IMR-90 (cell line): ENCODE measurements at regions not wholly inside any gene's neighbourhood (a gene's known extent, or its start where the extent isn't known, plus 50 kb on each side); places are given as distances from the start of the nearest gene placed in this dataset.

Experiments
- ATAC-seq: fragments of 200-7000 bp; cut with Tn5 transposase; 2 replicates; pipeline ENCODE4 v1.9.1; 2020; ENCODE audit warnings: low read depth, mild to moderate bottlenecking, moderate library complexity
- BruUV-seq: library from RNA; stranded (reverse); fragments of 400-500 nt; replicated peaks from 2 replicates; lab custom pipeline; 2021; lab: Mats Ljungman, UMichigan
- CTCF ChIA-PET: fragments of 300-600 bp; formaldehyde crosslinking; extraction: SDS; loops from one replicate; lab custom pipeline; 2021; ENCODE audit warnings: antibody characterized with exemption; lab: Yijun Ruan, JAX
- POLR2A ChIA-PET: fragments of 300-600 bp; sonication (Branson Sonifier 250); formaldehyde crosslinking; loops from one replicate; lab custom pipeline; 2022; ENCODE audit warnings: antibody characterized with exemption; ENCODE audit not compliant: unreplicated experiment; lab: Charles Lee
- DNase-seq: peaks from one replicate; pipeline ENCODE4 v3.0.0; 2013
- H2AFZ ChIP-seq: replicated peaks from 2 replicates; pipeline ENCODE3; 2013; ENCODE audit warnings: low read length, mild to moderate bottlenecking; ENCODE audit not compliant: poor library complexity
- H2AK5ac ChIP-seq: 2 replicates; pipeline ENCODE4 v1.6.1; 2013; ENCODE audit warnings: low read depth, low read length, inconsistent platforms
- H2AK9ac ChIP-seq: replicated peaks from 2 replicates; pipeline ENCODE3; 2013; ENCODE audit warnings: mild to moderate bottlenecking, low read depth, low read length, moderate library complexity; ENCODE audit not compliant: poor library complexity
- H2BK120ac ChIP-seq: 2 replicates; pipeline ENCODE4 v1.6.1; 2013; ENCODE audit warnings: low read depth, low read length, inconsistent platforms
- H2BK15ac ChIP-seq: 3 replicates; pipeline ENCODE4 v1.6.1; 2013; ENCODE audit warnings: low read depth, low read length, inconsistent platforms
- H2BK20ac ChIP-seq: 2 replicates; pipeline ENCODE4 v1.6.1; 2013; ENCODE audit warnings: low read depth, mild to moderate bottlenecking, inconsistent platforms, low read length, moderate library complexity
- H2BK5ac ChIP-seq: 2 replicates; pipeline ENCODE4 v1.6.1; 2013; ENCODE audit warnings: mild to moderate bottlenecking, low read depth, low read length, inconsistent platforms; ENCODE audit not compliant: poor library complexity, severe bottlenecking
- H3K14ac ChIP-seq: replicated peaks from 2 replicates; pipeline ENCODE4 v1.6.1; 2013; ENCODE audit warnings: low read depth, low read length, inconsistent platforms
- H3K18ac ChIP-seq: 2 replicates; pipeline ENCODE4 v1.6.1; 2013; ENCODE audit warnings: low read depth, low read length, control low read depth
- H3K23ac ChIP-seq: 2 replicates; pipeline ENCODE4 v1.6.1; 2013; ENCODE audit warnings: low read depth, low read length, inconsistent platforms
- H3K27ac ChIP-seq: 2 replicates; pipeline ENCODE4 v1.5.1; 2013; ENCODE audit warnings: mild to moderate bottlenecking, control low read depth, low read length; ENCODE audit not compliant: insufficient read depth
- H3K27me3 ChIP-seq: 2 replicates; pipeline ENCODE4 v1.6.1; 2013; ENCODE audit warnings: low read length; ENCODE audit not compliant: control insufficient read depth, insufficient read depth
- H3K36me3 ChIP-seq: 2 replicates; pipeline ENCODE4 v1.6.1; 2013; ENCODE audit warnings: low read length, mixed read lengths; ENCODE audit not compliant: control insufficient read depth, insufficient read depth
- H3K4ac ChIP-seq: 2 replicates; pipeline ENCODE4 v1.6.1; 2013; ENCODE audit warnings: low read depth, low read length, inconsistent platforms
- H3K4me1 ChIP-seq: 2 replicates; pipeline ENCODE4 v1.6.1; 2013; ENCODE audit warnings: low read length, mixed read lengths; ENCODE audit not compliant: control insufficient read depth, insufficient read depth
- H3K4me2 ChIP-seq: 2 replicates; pipeline ENCODE4 v1.6.1; 2013; ENCODE audit warnings: low read depth, mild to moderate bottlenecking, control low read depth, low read length, moderate library complexity
- H3K4me3 ChIP-seq: 2 replicates; pipeline ENCODE4 v1.5.1; 2013; ENCODE audit warnings: low read depth, mild to moderate bottlenecking, control low read depth, low read length, moderate library complexity; ENCODE audit not compliant: insufficient read depth
- H3K56ac ChIP-seq: 2 replicates; pipeline ENCODE4 v1.6.1; 2013; ENCODE audit warnings: low read length, inconsistent platforms; ENCODE audit not compliant: insufficient read depth; ENCODE audit errors: extremely low read depth
- H3K79me1 ChIP-seq, 2 experiments: 2 replicates each; pipeline ENCODE4 v1.6.1; 2013; ENCODE audit warnings: low read length in 2 of 2, inconsistent platforms in 1 of 2, low read depth in 1 of 2
- H3K9ac ChIP-seq: 2 replicates; pipeline ENCODE4 v1.6.1; 2013; ENCODE audit warnings: low read depth, low read length, control low read depth
- H3K9me1 ChIP-seq: 2 replicates; pipeline ENCODE4 v1.6.1; 2013; ENCODE audit warnings: low read length, inconsistent platforms; ENCODE audit not compliant: insufficient read depth
- H3K9me3 ChIP-seq: 2 replicates; pipeline ENCODE4 v1.6.1; 2013; ENCODE audit warnings: low read length; ENCODE audit not compliant: control insufficient read depth, insufficient read depth
- H4K20me1 ChIP-seq: 2 replicates; pipeline ENCODE4 v1.6.1; 2013; ENCODE audit warnings: low read length, inconsistent platforms; ENCODE audit not compliant: insufficient read depth
- H4K5ac ChIP-seq: 2 replicates; pipeline ENCODE4 v1.6.1; 2013; ENCODE audit warnings: mild to moderate bottlenecking, low read depth, low read length, control low read depth
- H4K8ac ChIP-seq, 2 experiments: 2 replicates each; pipeline ENCODE4 v1.6.1; 2013; ENCODE audit warnings: low read depth in 2 of 2, low read length in 2 of 2, control low read depth in 1 of 2, inconsistent platforms in 1 of 2
- H4K91ac ChIP-seq: 2 replicates; pipeline ENCODE4 v1.6.1; 2013; ENCODE audit warnings: low read depth, low read length, inconsistent platforms; ENCODE audit not compliant: insufficient read depth
- FOS ChIP-seq: fragments of 150-350 bp; IDR thresholded peaks from 2 replicates; pipeline ENCODE4 v1.6.1; 2016; ENCODE audit warnings: low read depth, low read length
- MXI1 ChIP-seq: IDR thresholded peaks from 2 replicates; pipeline ENCODE4 v1.6.1; 2012; ENCODE audit warnings: low read depth, mild to moderate bottlenecking, low read length, moderate library complexity, borderline replicate concordance
- RFX5 ChIP-seq: IDR thresholded peaks from 2 replicates; pipeline ENCODE4 v1.8.0; 2012; ENCODE audit warnings: low read depth, mild to moderate bottlenecking, low read length, moderate library complexity
- SMC3 ChIP-seq: fragments of 150-350 bp; IDR thresholded peaks from 2 replicates; pipeline ENCODE4 v1.6.1; 2016; ENCODE audit warnings: low read depth, mild to moderate bottlenecking, antibody characterized with exemption, low read length, moderate library complexity
- WGBS, 2 experiments: methylation state at CpG; one replicate each; pipeline versions ENCODE4 v1.1.5 to v1.1.7; 2013; ENCODE audit warnings: missing lambda C conversion rate in 2 of 2; ENCODE audit not compliant: insufficient read length in 1 of 2; ENCODE audit errors: extremely low coverage in 2 of 2; 5-methylcytosine and 5-hydroxymethylcytosine counted together
- dilution Hi-C: fragments of 300-500 bp; cut with HindIII; formaldehyde crosslinking; loops from one replicate; pipeline ENCODE4 v1.14.3; 2018; ENCODE audit warnings: low sequenced_read_pairs; ENCODE audit not compliant: unreplicated experiment
- in situ Hi-C: fragments of 300-500 bp; cut with MboI; formaldehyde crosslinking; loops from 3 replicates; pipeline ENCODE4 v1.14.3; 2019; ENCODE audit warnings: low sequenced_read_pairs, inconsistent platforms, mixed read lengths
- intact Hi-C: fragments of 100-400 bp; cut with micrococcal nuclease; formaldehyde crosslinking; loops from 2 replicates; pipeline ENCODE4 v1.10.0; 2022
- TF ChIP-seq, protein P1 (sequence below): fragments of 150-350 bp; IDR thresholded peaks from 2 replicates; pipeline ENCODE4 v1.6.1; 2016; ENCODE audit warnings: low read depth, mild to moderate bottlenecking, low read length, moderate library complexity, borderline replicate concordance

GRCh38 chr15:59866642-59867041, 137.5 kb upstream of the FOXB1 start:
- dilution Hi-C loops (no loop called here), in situ Hi-C loops (no loop called here), intact Hi-C loops (no loop called here)
- ChIA-PET POLR2A (no interaction called here), CTCF (no interaction called here)
- Histone ChIP-seq H3K23ac (no peak overlapping the region), H3K9me1 (no peaks in the 10 kb centered on the region), H2BK120ac (no peak overlapping the region), H3K4ac (no peak overlapping the region), H2BK5ac (no peak overlapping the region), H4K5ac (no peak overlapping the region), H2AK5ac (no peak overlapping the region), H3K79me1 (no peaks in the 10 kb centered on the region), H2AFZ (no peak overlapping the region), H3K18ac (no peak overlapping the region), H3K56ac (no peak overlapping the region), H3K4me3 (no peak overlapping the region), H2BK15ac (no peak overlapping the region), H3K27me3 (no peaks in the 10 kb centered on the region), H2BK20ac (no peak overlapping the region), H3K4me2 (no peak overlapping the region), H3K9me3 (no peaks in the 10 kb centered on the region), H3K27ac (no peak overlapping the region), H3K36me3 (no peaks in the 10 kb centered on the region), H3K4me1 (no peaks in the 10 kb centered on the region), H2AK9ac (no peak overlapping the region), H4K91ac (no peak overlapping the region), H4K8ac (no peak overlapping the region), H4K20me1 (no peaks in the 10 kb centered on the region), H3K9ac (no peak overlapping the region), H3K14ac (no peak overlapping the region)
- TF ChIP-seq MXI1 (no peak), FOS (no peak), RFX5 (no peak), SMC3 (no peak)
- TF ChIP-seq, protein P1, sequence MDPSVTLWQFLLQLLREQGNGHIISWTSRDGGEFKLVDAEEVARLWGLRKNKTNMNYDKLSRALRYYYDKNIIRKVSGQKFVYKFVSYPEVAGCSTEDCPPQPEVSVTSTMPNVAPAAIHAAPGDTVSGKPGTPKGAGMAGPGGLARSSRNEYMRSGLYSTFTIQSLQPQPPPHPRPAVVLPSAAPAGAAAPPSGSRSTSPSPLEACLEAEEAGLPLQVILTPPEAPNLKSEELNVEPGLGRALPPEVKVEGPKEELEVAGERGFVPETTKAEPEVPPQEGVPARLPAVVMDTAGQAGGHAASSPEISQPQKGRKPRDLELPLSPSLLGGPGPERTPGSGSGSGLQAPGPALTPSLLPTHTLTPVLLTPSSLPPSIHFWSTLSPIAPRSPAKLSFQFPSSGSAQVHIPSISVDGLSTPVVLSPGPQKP: no peak
- no peak for DNase-seq
- BruUV-seq: no TSS peak
- ATAC-seq: no peak
- WGBS, 2 experiments: no CpG with 5 or more reads among the region's 4 CpGs
